SJSA1 (cell line): ENCODE measurements at regions not wholly inside any gene's neighbourhood (a gene's known extent, or its start where the extent isn't known, plus 50 kb on each side); places are given as distances from the start of the nearest gene placed in this dataset.

Experiments used
- DNase-seq, 2 experiments: peaks; one replicate each; pipeline ENCODE4 v3.0.0-alpha.2; 2015 to 2020; ENCODE audit warnings: low spot score in 2 of 2, low read depth in 1 of 2
- H3K27ac ChIP-seq: fragments of 250-450 bp; sonication (Bioruptor Pico); 2 replicates; pipeline ENCODE4 v1.5.1; 2020; ENCODE audit warnings: mild to moderate bottlenecking, moderate library complexity
- H3K27me3 ChIP-seq: fragments of 250-450 bp; sonication (Bioruptor Pico); replicated peaks from 2 replicates; pipeline ENCODE4 v1.5.1; 2020; ENCODE audit warnings: mild to moderate bottlenecking, moderate library complexity
- H3K36me3 ChIP-seq: fragments of 250-450 bp; sonication (Bioruptor Pico); 2 replicates; pipeline ENCODE4 v1.5.1; 2020; ENCODE audit warnings: mild to moderate bottlenecking
- H3K4me1 ChIP-seq: fragments of 250-450 bp; sonication (Bioruptor Pico); replicated peaks from 2 replicates; pipeline ENCODE4 v1.6.1; 2021; ENCODE audit warnings: mild to moderate bottlenecking
- H3K4me3 ChIP-seq: fragments of 250-450 bp; sonication (Bioruptor Pico); 2 replicates; pipeline ENCODE4 v1.5.1; 2020; ENCODE audit warnings: mild to moderate bottlenecking
- H3K9me3 ChIP-seq: fragments of 250-450 bp; sonication (Bioruptor Pico); replicated peaks from 2 replicates; pipeline ENCODE4 v1.5.1; 2020; ENCODE audit warnings: mild to moderate bottlenecking

GRCh38 chr7:155973451-155973997 lies 161.3 kb upstream of the SHH start:
- Histone ChIP-seq H3K9me3 (no peaks in the 10 kb centered on the region), H3K36me3 (no peaks in the 10 kb centered on the region), H3K4me3 (no peak overlapping the region)

GRCh38 chr7:155972651-155973390 lies 160.6 kb upstream of the SHH start:
- Histone ChIP-seq H3K9me3 (no peaks in the 10 kb centered on the region), H3K4me1 (no peaks in the 10 kb centered on the region), H3K27me3 (peaks cover 24% of the 10 kb centered on the region), H3K4me3 (no peak overlapping the region), H3K27ac (no peak overlapping the region), H3K36me3 (no peaks in the 10 kb centered on the region)
- peak in 1 of 2 experiments; percentile 22 for DNase-seq

More at GRCh38 chr7:155973451-155973997, 161.3 kb upstream of the SHH start:
- Histone ChIP-seq H3K4me1 (no peaks in the 10 kb centered on the region), H3K27ac (no peak overlapping the region), H3K27me3 (peaks cover 29% of the 10 kb centered on the region)
- peak in 1 of 2 experiments; percentile 29 for DNase-seq

- peak in 1 of 2 experiments; percentile 7 for DNase-seq
- Histone ChIP-seq H3K27ac (no peak overlapping the region), H3K9me3 (no peaks in the 10 kb centered on the region), H3K4me3 (no peak overlapping the region), H3K27me3 (peaks cover 18% of the 10 kb centered on the region), H3K4me1 (no peaks in the 10 kb centered on the region), H3K36me3 (no peaks in the 10 kb centered on the region)
Observed at GRCh38 chr7:155972247-155972646, 160.0 kb upstream of the SHH start.

- H3K4me1 ChIP-seq: no peaks in the 10 kb centered on the region
- peaks cover 17% of the 10 kb centered on the region for H3K27me3 ChIP-seq
- H3K27ac ChIP-seq: no peak overlapping the region
Observed at GRCh38 chr7:155971180-155971770, 159.0 kb upstream of the SHH start.

GRCh38 chr7:155969192-155969929 lies 157.1 kb upstream of the SHH start:
- H3K9me3 ChIP-seq: no peaks in the 10 kb centered on the region
- no peak overlapping the region for H3K27ac ChIP-seq
- H3K36me3 ChIP-seq: no peaks in the 10 kb centered on the region
- 0 out of 2 replicates have a peak, but pooled peaks cover 3% of the 10 kb centered on the region for H3K4me1 ChIP-seq
- H3K27me3 ChIP-seq: peaks cover 9% of the 10 kb centered on the region
- peak in 1 of 2 experiments; percentile 22 for DNase-seq
- no peak overlapping the region for H3K4me3 ChIP-seq

More at GRCh38 chr7:155971180-155971770, 159.0 kb upstream of the SHH start:
- H3K36me3 ChIP-seq: no peaks in the 10 kb centered on the region
- H3K4me3 ChIP-seq: no peak overlapping the region
- H3K9me3 ChIP-seq: no peaks in the 10 kb centered on the region
- DNase-seq: peak in 1 of 2 experiments; percentile 24

GRCh38 chr7:155965010-155965409 lies 152.7 kb upstream of the SHH start:
- Histone ChIP-seq H3K27me3 (peaks cover under 1% of the 10 kb centered on the region; the same call in 1 of the 2 replicates), H3K27ac (no peak overlapping the region), H3K4me1 (peaks cover 28% of the 10 kb centered on the region), H3K4me3 (no peak overlapping the region), H3K9me3 (no peaks in the 10 kb centered on the region), H3K36me3 (no peaks in the 10 kb centered on the region)
- peak in 1 of 2 experiments; percentile 28 for DNase-seq

GRCh38 chr7:155964543-155964942 lies 152.3 kb upstream of the SHH start:
- H3K27ac ChIP-seq: no peak overlapping the region
- no peaks in the 10 kb centered on the region for H3K36me3 ChIP-seq
- no peaks in the 10 kb centered on the region for H3K9me3 ChIP-seq
- H3K4me3 ChIP-seq: no peak overlapping the region
- H3K4me1 ChIP-seq: peaks cover 32% of the 10 kb centered on the region
- H3K27me3 ChIP-seq: no peaks in the 10 kb centered on the region; the same call in 1 of the 2 replicates
- no peak for DNase-seq

- Histone ChIP-seq H3K27ac (no peak overlapping the region), H3K4me3 (no peak overlapping the region), H3K4me1 (peaks cover 35% of the 10 kb centered on the region), H3K9me3 (no peaks in the 10 kb centered on the region), H3K27me3 (no peaks in the 10 kb centered on the region; the same call in 1 of the 2 replicates), H3K36me3 (no peaks in the 10 kb centered on the region)
- DNase-seq: no peak
Observed at GRCh38 chr7:155963771-155964195, 151.5 kb upstream of the SHH start.

- DNase-seq: no peak
- no peaks in the 10 kb centered on the region for H3K27me3 ChIP-seq
- H3K4me3 ChIP-seq: no peak overlapping the region
- H3K27ac ChIP-seq: no peak overlapping the region
- H3K4me1 ChIP-seq: peaks cover 35% of the 10 kb centered on the region
- no peaks in the 10 kb centered on the region for H3K36me3 ChIP-seq
- no peaks in the 10 kb centered on the region for H3K9me3 ChIP-seq
Observed at GRCh38 chr7:155963356-155963755, 151.1 kb upstream of the SHH start.

GRCh38 chr7:155962968-155963300 lies 150.7 kb upstream of the SHH start:
- Histone ChIP-seq H3K27me3 (no peaks in the 10 kb centered on the region), H3K4me1 (peaks cover 35% of the 10 kb centered on the region), H3K27ac (no peak overlapping the region), H3K9me3 (no peaks in the 10 kb centered on the region), H3K36me3 (no peaks in the 10 kb centered on the region), H3K4me3 (no peak overlapping the region)
- DNase-seq: no peak

- H3K27me3 ChIP-seq: no peaks in the 10 kb centered on the region
- H3K4me1 ChIP-seq: peaks cover 35% of the 10 kb centered on the region
- H3K27ac ChIP-seq: peak overlapping the region; percentile 47
- DNase-seq: peak; percentile 58 to 76
- no peaks in the 10 kb centered on the region for H3K9me3 ChIP-seq
- no peaks in the 10 kb centered on the region for H3K36me3 ChIP-seq
- peak overlapping the region; percentile 3; the same call in 1 of the 2 replicates for H3K4me3 ChIP-seq
Observed at GRCh38 chr7:155962191-155962967, 150.1 kb upstream of the SHH start.

- H3K9me3 ChIP-seq: no peaks in the 10 kb centered on the region
- peak overlapping the region; percentile 47 for H3K27ac ChIP-seq
- no peaks in the 10 kb centered on the region for H3K27me3 ChIP-seq
- H3K4me1 ChIP-seq: peaks cover 35% of the 10 kb centered on the region
- peak in 1 of 2 experiments; percentile 35 for DNase-seq
- no peaks in the 10 kb centered on the region for H3K36me3 ChIP-seq
- H3K4me3 ChIP-seq: peak overlapping the region; percentile 3; the same call in 1 of the 2 replicates
Observed at GRCh38 chr7:155961241-155962190, 149.3 kb upstream of the SHH start.
